B cell (primary cell): ENCODE measurements at regions not wholly inside any gene's neighbourhood (a gene's known extent, or its start where the extent isn't known, plus 50 kb on each side); places are given as distances from the start of the nearest gene placed in this dataset.

Experiments used
- ATAC-seq: fragments of 200-7000 bp; cut with Tn5 transposase; one replicate; pipeline ENCODE4 v1.10.0; 2021; ENCODE audit warnings: low read depth, mild to moderate bottlenecking, moderate number of reproducible peaks, moderate library complexity
- CTCF ChIA-PET: fragments of 350-600 bp; sonication (Branson Sonifier 250); formaldehyde crosslinking; loops from one replicate; lab custom pipeline; 2021; ENCODE audit warnings: antibody characterized with exemption, inconsistent platforms; lab: Charles Lee
- POLR2A ChIA-PET: fragments of 350-600 bp; sonication (Branson Sonifier 250); formaldehyde crosslinking; loops from one replicate; lab custom pipeline; 2021; ENCODE audit warnings: antibody characterized with exemption; lab: Charles Lee
- DNase-seq: peaks from one replicate; pipeline ENCODE4 v3.0.0; 2013
- H2AFZ ChIP-seq: 2 replicates; pipeline ENCODE4 v1.6.1; 2012; ENCODE audit warnings: mild to moderate bottlenecking, low read depth, low read length; ENCODE audit not compliant: insufficient read depth, poor library complexity, severe bottlenecking
- H3K27ac ChIP-seq, 2 donors: 1 replicate in 1 of 2; 2 replicates in 1 of 2; pipeline ENCODE4 v1.5.1; 2012 to 2013; ENCODE audit warnings: low read length in 2 of 2, mild to moderate bottlenecking in 2 of 2, moderate library complexity in 1 of 2
- H3K27me3 ChIP-seq, 4 experiments: fragments of 200-600 bp in 1 of 4; sonication (generic) in 1 of 4; replicated peaks in 1 of 4; 1 replicate in 2 of 4; 2 replicates in 2 of 4; pipeline versions ENCODE4 v1.6.1 to v1.7.0; 2013 to 2016; ENCODE audit warnings: low read length in 3 of 4, mild to moderate bottlenecking in 2 of 4, mixed read lengths in 1 of 4, moderate library complexity in 1 of 4; ENCODE audit not compliant: insufficient read depth in 4 of 4, control insufficient read depth in 3 of 4; ENCODE audit errors: control extremely low read depth in 1 of 4
- H3K36me3 ChIP-seq, 2 experiments: replicated peaks in 1 of 2; 1 replicate in 1 of 2; 2 replicates in 1 of 2; pipeline versions ENCODE4 v1.6.1 to v1.7.1; 2013; ENCODE audit warnings: low read length in 1 of 2; ENCODE audit not compliant: insufficient read depth in 2 of 2, control insufficient read depth in 1 of 2; ENCODE audit errors: control extremely low read depth in 1 of 2, extremely low read depth in 1 of 2
- H3K4me1 ChIP-seq, 2 donors: fragments of 200-600 bp in 1 of 2; sonication (generic) in 1 of 2; 1 replicate in 1 of 2; 2 replicates in 1 of 2; pipeline versions ENCODE4 v1.5.1 to v1.6.1; 2013 to 2017; ENCODE audit warnings: low read length in 2 of 2; ENCODE audit not compliant: control insufficient read depth in 2 of 2, insufficient read depth in 2 of 2
- H3K4me2 ChIP-seq: replicated peaks from 2 replicates; pipeline ENCODE3; 2012; ENCODE audit warnings: mild to moderate bottlenecking, low read depth, low read length; ENCODE audit not compliant: poor library complexity, severe bottlenecking
- H3K4me3 ChIP-seq, 5 experiments: fragments of 200-600 bp in 1 of 5; sonication (generic) in 1 of 5; 1 replicate in 3 of 5; 2 replicates in 2 of 5; pipeline versions ENCODE4 v1.5.1 to v1.7.0; 2011 to 2016; ENCODE audit warnings: low read length in 4 of 5, mild to moderate bottlenecking in 4 of 5, low read depth in 2 of 5, control low read depth in 1 of 5, moderate library complexity in 1 of 5; ENCODE audit not compliant: insufficient read depth in 1 of 5; ENCODE audit errors: control extremely low read depth in 1 of 5, extremely low read depth in 1 of 5
- H3K79me2 ChIP-seq: fragments of 200-600 bp; sonication (generic); one replicate; pipeline ENCODE4 v1.6.0; 2016; ENCODE audit warnings: low read length; ENCODE audit not compliant: control insufficient read depth, insufficient read depth
- H3K9ac ChIP-seq: fragments of 200-600 bp; sonication (generic); 2 replicates; pipeline ENCODE4 v1.6.1; 2017; ENCODE audit warnings: mild to moderate bottlenecking, low read length, moderate library complexity
- H3K9me3 ChIP-seq, 3 donors: one replicate each; pipeline versions ENCODE4 v1.6.1 to v1.7.1; 2013; ENCODE audit warnings: low read length in 2 of 3; ENCODE audit not compliant: control insufficient read depth in 2 of 3, insufficient read depth in 1 of 3; ENCODE audit errors: control extremely low read depth in 1 of 3
- H4K20me1 ChIP-seq: 2 replicates; pipeline ENCODE4 v1.6.0; 2012; ENCODE audit warnings: mild to moderate bottlenecking, low read length; ENCODE audit not compliant: insufficient read depth, control insufficient read depth, poor library complexity, severe bottlenecking
- H3K27ac Mint-ChIP-seq: one replicate; pipeline ENCODE4 v1.8.0; 2021; ENCODE audit warnings: mixed read lengths
- H3K27me3 Mint-ChIP-seq: one replicate; pipeline ENCODE4 v1.8.0; 2021; ENCODE audit warnings: mixed read lengths
- H3K4me1 Mint-ChIP-seq: one replicate; pipeline ENCODE4 v1.8.0; 2021; ENCODE audit warnings: mixed read lengths
- H3K4me3 Mint-ChIP-seq: one replicate; pipeline ENCODE4 v1.8.0; 2021; ENCODE audit warnings: mixed read lengths
- H3K9me3 Mint-ChIP-seq: one replicate; pipeline ENCODE4 v1.8.0; 2022; ENCODE audit warnings: mixed read lengths; ENCODE audit not compliant: insufficient read depth
- CTCF ChIP-seq: fragments of 200-600 bp; IDR thresholded peaks from one replicate; pipeline ENCODE4 v1.8.0; 2022; ENCODE audit warnings: antibody characterized with exemption, mild to moderate bottlenecking
- EZH2 ChIP-seq: IDR thresholded peaks from 2 replicates; pipeline ENCODE4 v1.6.1; 2012; ENCODE audit warnings: borderline replicate concordance, low read depth, mild to moderate bottlenecking, moderate library complexity, low read length; ENCODE audit not compliant: insufficient read depth, poor library complexity, severe bottlenecking
- WGBS: methylation state at CpG from one replicate; pipeline ENCODE4 v1.1.5; 2013; ENCODE audit warnings: missing lambda C conversion rate; ENCODE audit not compliant: insufficient coverage; 5-methylcytosine and 5-hydroxymethylcytosine counted together
- intact Hi-C: fragments of 100-400 bp; cut with micrococcal nuclease; formaldehyde crosslinking; loops from one replicate; pipeline ENCODE4 v1.10.0; 2022

- no peak overlapping the region for H2AFZ ChIP-seq
- ChIA-PET CTCF (no interaction called here), POLR2A (no interaction called here)
- no peaks in the 10 kb centered on the region for H3K79me2 ChIP-seq
- H3K27me3 ChIP-seq: no peaks in the 10 kb centered on the region
- no peaks in the 10 kb centered on the region for H3K4me1 ChIP-seq
- Mint-ChIP-seq H3K4me1 (no peaks in the 10 kb centered on the region), H3K27me3 (no peaks in the 10 kb centered on the region), H3K9me3 (no peaks in the 10 kb centered on the region), H3K27ac (no peak overlapping the region), H3K4me3 (no peak overlapping the region)
- H3K27ac ChIP-seq: no peak overlapping the region
- TF ChIP-seq EZH2: no peak
- TF ChIP-seq CTCF: no peak
- no peaks in the 10 kb centered on the region for H3K36me3 ChIP-seq
- intact Hi-C loops: no loop called here
- H3K9me3 ChIP-seq: no peaks in the 10 kb centered on the region
- ATAC-seq (no peak), DNase-seq (no peak)
- no peaks in the 10 kb centered on the region for H4K20me1 ChIP-seq
- no peak overlapping the region for H3K4me2 ChIP-seq
- H3K4me3 ChIP-seq: no peak overlapping the region
- no peak overlapping the region for H3K9ac ChIP-seq
These were observed 2334.0 kb downstream of the PCDH7 start for GRCh38 chr4:33054161-33054560.

GRCh38 chr4:33054656-33055196 is 2334.6 kb downstream of the PCDH7 start:
- no peaks in the 10 kb centered on the region for H3K79me2 ChIP-seq
- POLR2A ChIA-PET: no interaction called here
- CTCF ChIA-PET: no interaction called here
- H3K9ac ChIP-seq: no peak overlapping the region
- H3K36me3 ChIP-seq: no peaks in the 10 kb centered on the region
- Mint-ChIP-seq H3K27ac (no peak overlapping the region), H3K9me3 (no peaks in the 10 kb centered on the region), H3K27me3 (no peaks in the 10 kb centered on the region), H3K4me3 (no peak overlapping the region), H3K4me1 (no peaks in the 10 kb centered on the region)
- no peaks in the 10 kb centered on the region for H3K27me3 ChIP-seq
- intact Hi-C loops: no loop called here
- ATAC-seq (no peak), DNase-seq (no peak)
- H3K4me3 ChIP-seq: no peak overlapping the region
- H3K4me1 ChIP-seq: no peaks in the 10 kb centered on the region
- no peak overlapping the region for H3K4me2 ChIP-seq
- H3K9me3 ChIP-seq: no peaks in the 10 kb centered on the region
- H4K20me1 ChIP-seq: no peaks in the 10 kb centered on the region
- WGBS: no CpG with 5 or more reads among the region's 3 CpGs
- no peak overlapping the region for H2AFZ ChIP-seq
- H3K27ac ChIP-seq: no peak overlapping the region
- TF ChIP-seq CTCF (no peak), EZH2 (no peak)
